ENCODE measurements at regions not wholly inside any gene's neighbourhood (a gene's known extent, or its start where the extent isn't known, plus 50 kb on each side); places are given as distances from the start of the nearest gene placed in this dataset.

- TF ChIP-seq POLR2AphosphoS5 (IDR thresholded peaks at IDR 0.05): no peak
- no peak for TF ChIP-seq POLR2A (IDR thresholded peaks at IDR 0.05)
- no peak for TF ChIP-seq EP300 (IDR thresholded peaks at IDR 0.05)
- TF ChIP-seq CTCF (IDR thresholded peaks at IDR 0.05): no peak
- no peaks in the 10 kb centered on the region for H3K27me3 ChIP-seq
- no peak overlapping the region for H3K27ac ChIP-seq
- 83% methylated on average over 18 of the region's 20 CpGs for WGBS
- no peaks in the 10 kb centered on the region for H3K9me3 ChIP-seq
- H3K4me3 ChIP-seq: no peak overlapping the region
- no peak for DNase-seq (ENCODE audit: low spot score in 2 of 2)
- no peaks in the 10 kb centered on the region for H3K36me3 ChIP-seq
- peaks cover 11% of the 10 kb centered on the region for H3K4me1 ChIP-seq
Measured at GRCh38 chr18:79620576-79621165, 58.9 kb upstream of the CTDP1 start.

GRCh38 chr18:79621501-79621900 lies 58.1 kb upstream of the CTDP1 start:
- peak in 1 of 2 donors; percentile 51 for DNase-seq (ENCODE audit: low spot score in 2 of 2)
- Histone ChIP-seq H3K27ac (no peak overlapping the region), H3K4me3 (no peak overlapping the region), H3K36me3 (no peaks in the 10 kb centered on the region), H3K9me3 (no peaks in the 10 kb centered on the region), H3K27me3 (no peaks in the 10 kb centered on the region), H3K4me1 (peaks cover 11% of the 10 kb centered on the region)
- no peak for TF ChIP-seq POLR2AphosphoS5 (IDR thresholded peaks at IDR 0.05)
- TF ChIP-seq POLR2A (IDR thresholded peaks at IDR 0.05): no peak
- TF ChIP-seq EP300 (IDR thresholded peaks at IDR 0.05): no peak
- TF ChIP-seq CTCF (IDR thresholded peaks at IDR 0.05): no peak
- WGBS: 86% methylated on average over 13 of the region's 14 CpGs

- TF ChIP-seq POLR2A (IDR thresholded peaks at IDR 0.05) (no peak), CTCF (IDR thresholded peaks at IDR 0.05) (no peak), POLR2AphosphoS5 (IDR thresholded peaks at IDR 0.05) (no peak), EP300 (IDR thresholded peaks at IDR 0.05) (no peak)
- H3K27me3 ChIP-seq: no peaks in the 10 kb centered on the region
- no peak overlapping the region for H3K27ac ChIP-seq
- H3K4me3 ChIP-seq: no peak overlapping the region
- no peak for DNase-seq (ENCODE audit: low spot score in 2 of 2)
- H3K4me1 ChIP-seq: peaks cover 6% of the 10 kb centered on the region
- 92% methylated on average over 4 of the region's 4 CpGs for WGBS
- no peaks in the 10 kb centered on the region for H3K36me3 ChIP-seq
- H3K9me3 ChIP-seq: no peaks in the 10 kb centered on the region
Measured at GRCh38 chr18:79622004-79622403, 57.6 kb upstream of the CTDP1 start.

- 83% methylated on average over 8 of the region's 8 CpGs for WGBS
- H3K27ac ChIP-seq: no peak overlapping the region
- H3K9me3 ChIP-seq: no peaks in the 10 kb centered on the region
- peak in 1 of 2 donors; percentile 34 for DNase-seq (ENCODE audit: low spot score in 2 of 2)
- peaks cover 5% of the 10 kb centered on the region for H3K4me1 ChIP-seq
- H3K27me3 ChIP-seq: no peaks in the 10 kb centered on the region
- no peak for TF ChIP-seq POLR2A (IDR thresholded peaks at IDR 0.05)
- no peak for TF ChIP-seq CTCF (IDR thresholded peaks at IDR 0.05)
- TF ChIP-seq POLR2AphosphoS5 (IDR thresholded peaks at IDR 0.05): no peak
- no peak for TF ChIP-seq EP300 (IDR thresholded peaks at IDR 0.05)
- H3K36me3 ChIP-seq: no peaks in the 10 kb centered on the region
- H3K4me3 ChIP-seq: no peak overlapping the region
Measured at GRCh38 chr18:79624356-79625170, 55.0 kb upstream of the CTDP1 start.

GRCh38 chr18:79625195-79625923 lies 54.2 kb upstream of the CTDP1 start:
- Histone ChIP-seq H3K9me3 (no peaks in the 10 kb centered on the region), H3K27ac (no peak overlapping the region), H3K27me3 (no peaks in the 10 kb centered on the region), H3K4me3 (no peak overlapping the region), H3K4me1 (peaks cover 5% of the 10 kb centered on the region), H3K36me3 (no peaks in the 10 kb centered on the region)
- no peak for TF ChIP-seq EP300 (IDR thresholded peaks at IDR 0.05)
- TF ChIP-seq CTCF (IDR thresholded peaks at IDR 0.05): no peak
- TF ChIP-seq POLR2AphosphoS5 (IDR thresholded peaks at IDR 0.05): no peak
- no peak for TF ChIP-seq POLR2A (IDR thresholded peaks at IDR 0.05)
- DNase-seq (ENCODE audit: low spot score in 2 of 2): peak in 1 of 2 donors; percentile 62
- 30% methylated on average over 17 of the region's 17 CpGs for WGBS

All from suprapubic skin (tissue), 4 donors.